HCT116 (cell line): ENCODE measurements at regions not wholly inside any gene's neighbourhood (a gene's known extent, or its start where the extent isn't known, plus 50 kb on each side); places are given as distances from the start of the nearest gene placed in this dataset.

Source experiments
- ATAC-seq: fragments of 200-7000 bp; cut with Tn5 transposase; 2 replicates; pipeline ENCODE4 v1.9.1; 2020; ENCODE audit warnings: mild to moderate bottlenecking, moderate library complexity
- BruUV-seq: library from RNA; stranded (reverse); fragments of 400-500 nt; replicated peaks from 2 replicates; lab custom pipeline; 2021; lab: Mats Ljungman, UMichigan
- CTCF ChIA-PET: fragments of 300-600 bp; sonication (Branson Sonifier 250); formaldehyde crosslinking; loops from one replicate; lab custom pipeline; 2021; ENCODE audit warnings: antibody characterized with exemption; lab: Charles Lee
- POLR2A ChIA-PET: fragments of 300-600, 350-600 bp; sonication (Branson Sonifier 250); formaldehyde crosslinking; loops from one replicate; lab custom pipeline; 2021; ENCODE audit warnings: antibody characterized with exemption; lab: Charles Lee
- RAD21 ChIA-PET, 2 experiments: fragments of 300-600 bp; sonication (Branson Sonifier 250); formaldehyde crosslinking; loops; one replicate each; lab custom pipeline; 2023; ENCODE audit warnings: low total read pairs in 2 of 2; ENCODE audit not compliant: uncharacterized antibody in 2 of 2, unreplicated experiment in 2 of 2, low non-redundant PET in 1 of 2; lab: Charles Lee
- DNase-seq: peaks from one replicate; pipeline ENCODE4 v3.0.0-alpha.2; 2010; ENCODE audit warnings: low read depth, low spot score
- H2AFZ ChIP-seq: fragments of 200-600 bp; shearing (Covaris generic), sonication (generic); 2 replicates; pipeline ENCODE4 v1.6.1; 2017; ENCODE audit warnings: low read depth, mixed run types, mixed read lengths, antibody characterized with exemption, low read length; ENCODE audit not compliant: poor library complexity, severe bottlenecking
- H3K27ac ChIP-seq: 2 replicates; pipeline ENCODE4 v1.5.1; 2012; ENCODE audit warnings: low read depth, low read length
- H3K27me3 ChIP-seq: fragments of 200-600 bp; sonication (generic); 2 replicates; pipeline ENCODE4 v1.6.1; 2016; ENCODE audit warnings: mixed run types, low read length, mixed read lengths; ENCODE audit not compliant: insufficient read depth
- H3K36me3 ChIP-seq, 2 experiments: fragments of 200-500 bp in 1 of 2; fragments of 200-600 bp in 1 of 2; sonication (Bioruptor generic) in 1 of 2; sonication (generic) in 1 of 2; 2 replicates each; pipeline versions ENCODE4 v1.5.1 to v1.6.1; 2014 to 2016; ENCODE audit warnings: low read length in 2 of 2, inconsistent platforms in 1 of 2, mixed read lengths in 1 of 2, mixed run types in 1 of 2; ENCODE audit not compliant: insufficient read depth in 2 of 2, control insufficient read depth in 1 of 2
- H3K4me1 ChIP-seq, 2 experiments: fragments of 200-600 bp in 1 of 2; sonication (generic) in 1 of 2; 2 replicates each; pipeline versions ENCODE4 v1.5.1 to v1.6.1; 2012 to 2017; ENCODE audit warnings: low read length in 2 of 2, inconsistent platforms in 1 of 2, mild to moderate bottlenecking in 1 of 2, mixed read lengths in 1 of 2, mixed run types in 1 of 2, moderate library complexity in 1 of 2; ENCODE audit not compliant: insufficient read depth in 2 of 2, control insufficient read depth in 1 of 2
- H3K4me2 ChIP-seq: fragments of 200-600 bp; sonication (generic); 2 replicates; pipeline ENCODE4 v1.6.1; 2017; ENCODE audit warnings: mixed run types, low read length, mixed read lengths
- H3K4me3 ChIP-seq, 2 experiments: fragments of 200-600 bp in 1 of 2; sonication (generic) in 1 of 2; replicated peaks in 1 of 2; 2 replicates each; pipeline ENCODE4 v1.5.1; 2011 to 2016; ENCODE audit warnings: low read length in 2 of 2, control low read depth in 1 of 2, low read depth in 1 of 2, mild to moderate bottlenecking in 1 of 2, mixed read lengths in 1 of 2, mixed run types in 1 of 2
- H3K79me2 ChIP-seq: fragments of 200-600 bp; sonication (generic); 2 replicates; pipeline ENCODE4 v1.6.1; 2017; ENCODE audit warnings: mild to moderate bottlenecking, mixed run types, low read length, moderate library complexity, mixed read lengths; ENCODE audit not compliant: insufficient read depth
- H3K9ac ChIP-seq: fragments of 200-600 bp; sonication (generic); 2 replicates; pipeline ENCODE4 v1.6.1; 2016; ENCODE audit warnings: low read length, mixed read lengths
- H3K9me2 ChIP-seq: fragments of 200-600 bp; sonication (generic), shearing (Covaris generic); 2 replicates; pipeline ENCODE4 v1.6.1; 2017; ENCODE audit warnings: mixed run types, mild to moderate bottlenecking, moderate library complexity; ENCODE audit not compliant: insufficient read depth
- H3K9me3 ChIP-seq, 2 experiments: fragments of 200-500 bp in 1 of 2; fragments of 200-600 bp in 1 of 2; sonication (Bioruptor generic) in 1 of 2; sonication (generic) in 1 of 2; 2 replicates each; pipeline ENCODE4 v1.6.1; 2014 to 2017; ENCODE audit warnings: low read length in 2 of 2, mixed read lengths in 2 of 2, inconsistent platforms in 1 of 2, low read depth in 1 of 2, mild to moderate bottlenecking in 1 of 2, mixed run types in 1 of 2, moderate library complexity in 1 of 2; ENCODE audit not compliant: control insufficient read depth in 1 of 2, insufficient read depth in 1 of 2
- H4K20me1 ChIP-seq: fragments of 200-600 bp; sonication (generic), shearing (Covaris generic); 2 replicates; pipeline ENCODE4 v1.6.1; 2017; ENCODE audit warnings: mixed run types, mild to moderate bottlenecking, moderate library complexity; ENCODE audit not compliant: insufficient read depth
- ELF1 ChIP-seq: IDR thresholded peaks from 2 replicates; pipeline ENCODE4 v1.6.1; 2012; ENCODE audit warnings: low read depth, borderline replicate concordance
- EZH2phosphoT487 ChIP-seq: fragments of 200-600 bp; IDR thresholded peaks from 2 replicates; pipeline ENCODE4 v1.6.1; 2018; ENCODE audit warnings: antibody characterized with exemption, borderline replicate concordance
- FOSL1 ChIP-seq: IDR thresholded peaks from 2 replicates; pipeline ENCODE4 v1.6.1; 2012; ENCODE audit warnings: low read depth
- JUND ChIP-seq: IDR thresholded peaks from 2 replicates; pipeline ENCODE4 v1.6.1; 2012
- POLR2A ChIP-seq: IDR thresholded peaks from 2 replicates; pipeline ENCODE4 v1.7.0; 2011; ENCODE audit warnings: borderline replicate concordance; ENCODE audit not compliant: insufficient read depth, insufficient read length; ENCODE audit errors: extremely low read depth
- POLR2AphosphoS5 ChIP-seq: IDR thresholded peaks from 2 replicates; pipeline ENCODE4 v1.6.1; 2011; ENCODE audit warnings: mild to moderate bottlenecking, low read depth, low read length, moderate library complexity
- RAD21 ChIP-seq: IDR thresholded peaks from 2 replicates; pipeline ENCODE4 v1.6.1; 2012; ENCODE audit warnings: low read depth, mild to moderate bottlenecking
- SIN3A ChIP-seq: IDR thresholded peaks from 2 replicates; pipeline ENCODE4 v1.6.1; 2012; ENCODE audit warnings: low read depth
- ZFX ChIP-seq: fragments of 450-650 bp; IDR thresholded peaks from 2 replicates; pipeline ENCODE4 v1.6.1; 2017
- intact Hi-C: fragments of 100-400 bp; cut with micrococcal nuclease; formaldehyde crosslinking; loops from 2 replicates; pipeline ENCODE4 v1.10.0; 2022
- TF ChIP-seq, protein P1 (sequence below): IDR thresholded peaks from 2 replicates; pipeline ENCODE4 v1.6.1; 2012

DNA sequence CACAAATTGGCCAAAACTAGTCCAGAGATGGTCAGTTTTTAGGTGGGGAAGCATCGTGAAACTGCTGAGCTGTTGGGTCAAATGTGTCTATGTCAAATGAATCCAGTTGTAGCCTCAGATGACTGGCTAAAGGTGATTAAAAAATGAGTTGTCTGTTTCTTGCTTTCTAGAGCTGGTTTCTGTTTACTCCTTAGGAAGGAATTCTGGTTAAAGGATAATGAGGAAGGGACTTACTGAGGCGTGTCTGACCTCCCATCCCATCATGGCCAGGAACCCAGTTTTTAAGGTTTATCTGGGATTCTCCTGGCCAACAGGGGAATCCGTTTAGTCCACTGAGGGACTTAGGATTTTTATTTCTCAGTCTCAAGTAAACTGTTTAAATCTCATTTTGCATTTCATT is 256.5 kb downstream of the UQCRFS1 start:
- no peak overlapping the region for H3K9ac ChIP-seq
- TF ChIP-seq EZH2phosphoT487 (no peak), JUND (no peak), SIN3A (no peak), RAD21 (no peak), POLR2A (no peak), ELF1 (no peak), FOSL1 (no peak), POLR2AphosphoS5 (no peak)
- TF ChIP-seq, protein P1, sequence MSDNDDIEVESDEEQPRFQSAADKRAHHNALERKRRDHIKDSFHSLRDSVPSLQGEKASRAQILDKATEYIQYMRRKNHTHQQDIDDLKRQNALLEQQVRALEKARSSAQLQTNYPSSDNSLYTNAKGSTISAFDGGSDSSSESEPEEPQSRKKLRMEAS, result no peak
- BruUV-seq, result no TSS peak
- no peak overlapping the region for H2AFZ ChIP-seq
- ATAC-seq, result no peak
- H3K9me2 ChIP-seq, result no peaks in the 10 kb centered on the region
- no peaks in the 10 kb centered on the region for H3K27me3 ChIP-seq
- H3K4me2 ChIP-seq, result no peak overlapping the region
- DNase-seq, result no peak
- RAD21 ChIA-PET, result no interaction called here
- no peak overlapping the region for H3K27ac ChIP-seq
- intact Hi-C loops, result no loop called here
- POLR2A ChIA-PET, result no interaction called here
- H3K79me2 ChIP-seq, result no peaks in the 10 kb centered on the region
- CTCF ChIA-PET, result no interaction called here
- H3K9me3 ChIP-seq, result peaks cover 21% of the 10 kb centered on the region in 2 experiments; a peak in 2 of 4 replicates
- no peaks in the 10 kb centered on the region for H3K4me1 ChIP-seq
- no peaks in the 10 kb centered on the region for H4K20me1 ChIP-seq
- no peak overlapping the region for H3K4me3 ChIP-seq
- no peaks in the 10 kb centered on the region for H3K36me3 ChIP-seq

DNA sequence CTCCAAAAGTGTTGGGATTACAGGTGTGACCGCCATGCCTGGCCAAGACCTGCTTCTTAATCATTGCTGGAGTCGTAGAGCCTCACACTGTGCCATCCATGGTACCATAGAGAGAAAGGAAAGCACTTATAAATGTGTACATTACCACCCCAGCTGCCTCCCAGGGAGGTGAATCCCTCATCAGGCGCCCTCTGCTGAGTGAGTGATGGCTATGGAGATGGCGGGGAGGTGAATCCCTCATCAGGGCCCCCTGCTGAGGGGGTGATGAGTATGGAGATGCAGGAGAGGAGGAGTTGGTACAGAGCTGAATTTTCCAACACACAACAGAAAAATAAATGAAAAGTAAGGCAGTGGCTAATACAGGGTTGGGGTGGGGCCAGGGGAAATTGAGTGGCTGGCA is 263.4 kb downstream of the UQCRFS1 start:
- no peak overlapping the region for H3K4me2 ChIP-seq
- no peaks in the 10 kb centered on the region for H3K9me2 ChIP-seq
- ChIA-PET CTCF (no interaction called here), RAD21 (no interaction called here), POLR2A (no interaction called here)
- no peaks in the 10 kb centered on the region for H3K4me1 ChIP-seq
- DNase-seq, result no peak
- H3K79me2 ChIP-seq, result no peaks in the 10 kb centered on the region
- no peak overlapping the region for H3K9ac ChIP-seq
- BruUV-seq, result no TSS peak
- peaks cover 5 to 18% of the 10 kb centered on the region in 2 experiments; a peak in 2 of 4 replicates for H3K9me3 ChIP-seq
- no peak for ATAC-seq
- intact Hi-C loops, result no loop called here
- H2AFZ ChIP-seq, result no peak overlapping the region
- no peaks in the 10 kb centered on the region for H3K36me3 ChIP-seq
- no peak overlapping the region for H3K27ac ChIP-seq
- TF ChIP-seq ZFX, result no peak
- H4K20me1 ChIP-seq, result no peaks in the 10 kb centered on the region
- no peak overlapping the region for H3K4me3 ChIP-seq
- no peaks in the 10 kb centered on the region for H3K27me3 ChIP-seq
